GM18870 (cell line): ENCODE measurements at regions not wholly inside any gene's neighbourhood (a gene's known extent, or its start where the extent isn't known, plus 50 kb on each side); places are given as distances from the start of the nearest gene placed in this dataset.

Experiments used
- ATAC-seq: cut with Tn5 transposase; IDR thresholded peaks from one replicate; pipeline ENCODE4 v1.9.1; 2021; ENCODE audit warnings: moderate library complexity; ENCODE audit not compliant: unreplicated experiment

- ATAC-seq, result no peak
These were observed 349.9 kb downstream of the RPS24 start for GRCh38 chr10:78383378-78384048.

GRCh38 chr10:78384049-78384431, 350.4 kb downstream of the RPS24 start:
- ATAC-seq, result no peak

- no peak for ATAC-seq
These were observed 351.9 kb downstream of the RPS24 start for GRCh38 chr10:78385599-78385998.

- no peak for ATAC-seq
These were observed 352.8 kb downstream of the RPS24 start for GRCh38 chr10:78386509-78386908.

GRCh38 chr10:78388331-78389050, 354.8 kb downstream of the RPS24 start:
- no peak for ATAC-seq

- ATAC-seq, result no peak
These were observed 355.8 kb downstream of the RPS24 start for GRCh38 chr10:78389419-78389818.

- ATAC-seq, result no peak
These were observed 356.4 kb downstream of the RPS24 start for GRCh38 chr10:78390051-78390450.

- ATAC-seq, result no peak
These were observed 357.2 kb downstream of the RPS24 start for GRCh38 chr10:78390817-78391216.

GRCh38 chr10:78391585-78391984, 357.9 kb downstream of the RPS24 start:
- no peak for ATAC-seq

GRCh38 chr10:78392197-78392596, 358.5 kb downstream of the RPS24 start:
- ATAC-seq, result no peak

- ATAC-seq, result no peak
These were observed 359.4 kb downstream of the RPS24 start for GRCh38 chr10:78393094-78393493.

GRCh38 chr10:78394047-78394446, 360.4 kb downstream of the RPS24 start:
- no peak for ATAC-seq

- ATAC-seq, result no peak
These were observed 361.5 kb downstream of the RPS24 start for GRCh38 chr10:78395162-78395561.

- ATAC-seq, result no peak
These were observed 363.1 kb downstream of the RPS24 start for GRCh38 chr10:78396754-78397153.

GRCh38 chr10:78397786-78398185, 364.1 kb downstream of the RPS24 start:
- no peak for ATAC-seq

- ATAC-seq, result no peak
These were observed 364.7 kb downstream of the RPS24 start for GRCh38 chr10:78398382-78398781.

GRCh38 chr10:78401624-78402367, 368.1 kb downstream of the RPS24 start:
- no peak for ATAC-seq

GRCh38 chr10:78402591-78402990, 368.9 kb downstream of the RPS24 start:
- ATAC-seq, result no peak

GRCh38 chr10:78403781-78404180, 370.1 kb downstream of the RPS24 start:
- no peak for ATAC-seq

- no peak for ATAC-seq
These were observed 370.6 kb downstream of the RPS24 start for GRCh38 chr10:78404296-78404695.

- no peak for ATAC-seq
These were observed 371.6 kb downstream of the RPS24 start for GRCh38 chr10:78405231-78405630.

GRCh38 chr10:78405736-78406135, 372.1 kb downstream of the RPS24 start:
- ATAC-seq, result no peak
